Endothelial cell of umbilical vein (primary cell): ENCODE measurements at regions not wholly inside any gene's neighbourhood (a gene's known extent, or its start where the extent isn't known, plus 50 kb on each side); places are given as distances from the start of the nearest gene placed in this dataset.

Experiments
- BruUV-seq: library from RNA; stranded (reverse); fragments of 400-500 nt; replicated peaks from 2 replicates; lab custom pipeline; 2021; lab: Mats Ljungman, UMichigan
- CTCF ChIA-PET: fragments of 300-600, 350-600 bp; sonication (Branson Sonifier 250); formaldehyde crosslinking; loops from one replicate; lab custom pipeline; 2021; ENCODE audit warnings: antibody characterized with exemption, inconsistent platforms; lab: Charles Lee
- POLR2A ChIA-PET: fragments of 300-600, 350-600 bp; sonication (Branson Sonifier 250); formaldehyde crosslinking; loops from one replicate; lab custom pipeline; 2021; ENCODE audit warnings: antibody characterized with exemption, inconsistent platforms; lab: Charles Lee
- DNase-seq: peaks from one replicate; pipeline ENCODE4 v3.0.0-alpha.2; 2011; ENCODE audit warnings: low read depth, low spot score
- FAIRE-seq: peaks from 2 replicates; lab custom pipeline; 2011; peaks lifted over from hg19 to GRCh38; lab: Jason Lieb, UNC
- H2AFZ ChIP-seq: 2 replicates; pipeline ENCODE4 v1.6.0; 2012; ENCODE audit warnings: low read depth, low read length, control low read depth, inconsistent platforms
- H3K27ac ChIP-seq: 2 replicates; pipeline ENCODE4 v1.5.1; 2011; ENCODE audit warnings: low read depth, mild to moderate bottlenecking, control low read depth, low read length, moderate library complexity; ENCODE audit not compliant: insufficient read depth
- H3K27me3 ChIP-seq, 2 experiments: 2 replicates each; pipeline versions ENCODE4 v1.6.0 to v1.6.1; 2011; ENCODE audit warnings: low read length in 2 of 2, mixed read lengths in 1 of 2; ENCODE audit not compliant: control insufficient read depth in 2 of 2, insufficient read depth in 2 of 2
- H3K36me3 ChIP-seq, 2 experiments: 2 replicates in 1 of 2; 3 replicates in 1 of 2; pipeline ENCODE4 v1.5.1; 2011; ENCODE audit warnings: low read length in 2 of 2, mild to moderate bottlenecking in 1 of 2, moderate library complexity in 1 of 2; ENCODE audit not compliant: control insufficient read depth in 2 of 2, insufficient read depth in 2 of 2; ENCODE audit errors: extremely low read depth in 1 of 2
- H3K4me1 ChIP-seq: 3 replicates; pipeline ENCODE4 v1.5.1; 2011; ENCODE audit warnings: mild to moderate bottlenecking, low read length; ENCODE audit not compliant: control insufficient read depth, insufficient read depth; ENCODE audit errors: extremely low read depth
- H3K4me2 ChIP-seq: 2 replicates; pipeline ENCODE4 v1.6.1; 2011; ENCODE audit warnings: low read length, control low read depth, mixed read lengths; ENCODE audit not compliant: insufficient read depth
- H3K4me3 ChIP-seq, 3 experiments: fragments of 200-600 bp in 1 of 3; sonication (generic), shearing (Covaris generic) in 1 of 3; replicated peaks in 1 of 3; 2 replicates each; pipeline ENCODE4 v1.5.1; 2011 to 2016; ENCODE audit warnings: control low read depth in 3 of 3, low read length in 3 of 3, mild to moderate bottlenecking in 2 of 3, inconsistent platforms in 1 of 3, low read depth in 1 of 3, moderate library complexity in 1 of 3; ENCODE audit not compliant: insufficient read depth in 1 of 3
- H3K79me2 ChIP-seq: 2 replicates; pipeline ENCODE4 v1.6.0; 2012; ENCODE audit warnings: low read length, inconsistent platforms; ENCODE audit not compliant: control insufficient read depth, insufficient read depth
- H3K9ac ChIP-seq: replicated peaks from 2 replicates; pipeline ENCODE3; 2011; ENCODE audit warnings: low read length, control low read depth; ENCODE audit not compliant: insufficient read depth; ENCODE audit errors: extremely low read depth
- H3K9me1 ChIP-seq: replicated peaks from 3 replicates; pipeline ENCODE4 v1.6.0; 2011; ENCODE audit warnings: mild to moderate bottlenecking, low read length; ENCODE audit not compliant: control insufficient read depth, insufficient read depth; ENCODE audit errors: extremely low read depth
- H3K9me3 ChIP-seq: replicated peaks from 2 replicates; pipeline ENCODE4 v1.5.1; 2012; ENCODE audit warnings: low read length, inconsistent platforms; ENCODE audit not compliant: control insufficient read depth, insufficient read depth
- H4K20me1 ChIP-seq: replicated peaks from 2 replicates; pipeline ENCODE3; 2011; ENCODE audit warnings: mild to moderate bottlenecking, low read length; ENCODE audit not compliant: control insufficient read depth, insufficient read depth; ENCODE audit errors: extremely low read depth
- EZH2 ChIP-seq: IDR thresholded peaks from 2 replicates; pipeline ENCODE4 v1.6.1; 2012; ENCODE audit warnings: borderline replicate concordance, low read depth, mild to moderate bottlenecking, moderate library complexity, low read length, inconsistent platforms; ENCODE audit not compliant: severe bottlenecking
- FOS ChIP-seq: IDR thresholded peaks from 2 replicates; pipeline ENCODE4 v1.6.1; 2011; ENCODE audit warnings: mild to moderate bottlenecking, low read length, moderate library complexity, borderline replicate concordance; ENCODE audit not compliant: insufficient read depth
- GATA2 ChIP-seq: IDR thresholded peaks from 2 replicates; pipeline ENCODE4 v1.7.0; 2011; ENCODE audit warnings: low read depth, mild to moderate bottlenecking, moderate library complexity, mixed read lengths, low read length; ENCODE audit not compliant: insufficient read length, insufficient read depth
- JUN ChIP-seq: IDR thresholded peaks from 2 replicates; pipeline ENCODE4 v1.6.1; 2011; ENCODE audit warnings: borderline replicate concordance, low read depth; ENCODE audit not compliant: insufficient read length, insufficient read depth
- MYC ChIP-seq: IDR thresholded peaks from one replicate; pipeline ENCODE4 v1.6.1; 2011; ENCODE audit warnings: mild to moderate bottlenecking, low read depth, low read length
- POLR2A ChIP-seq: IDR thresholded peaks from 2 replicates; pipeline ENCODE4 v1.6.1; 2012; ENCODE audit warnings: low read depth, mild to moderate bottlenecking, control low read depth, low read length
- POLR2AphosphoS5 ChIP-seq: IDR thresholded peaks from 2 replicates; pipeline ENCODE4 v1.6.1; 2012; ENCODE audit warnings: low read depth, mild to moderate bottlenecking, control low read depth, low read length, moderate library complexity; ENCODE audit not compliant: insufficient read depth
- dilution Hi-C: fragments of 300-500 bp; cut with MboI; formaldehyde crosslinking; loops from one replicate; pipeline ENCODE4 v1.15.0; 2019; ENCODE audit warnings: low sequenced_read_pairs; ENCODE audit not compliant: extremely low pct_ligation_motif_present
- intact Hi-C: fragments of 100-400 bp; cut with micrococcal nuclease; formaldehyde crosslinking; loops from one replicate; pipeline ENCODE4 v1.10.0; 2022
- TF ChIP-seq, protein P1 (sequence below): IDR thresholded peaks from 2 replicates; pipeline ENCODE4 v1.6.1; 2011; ENCODE audit not compliant: insufficient read depth, insufficient read length
- TF ChIP-seq, protein P2 (sequence below), 2 donors: IDR thresholded peaks; 1 replicate in 1 of 2; 2 replicates in 1 of 2; pipeline ENCODE4 v1.5.1; 2011; ENCODE audit warnings: low read length in 2 of 2, mild to moderate bottlenecking in 2 of 2, moderate library complexity in 2 of 2, control low read depth in 1 of 2, inconsistent platforms in 1 of 2, low read depth in 1 of 2; ENCODE audit not compliant: insufficient read depth in 1 of 2; ENCODE audit errors: extremely low read depth in 1 of 2

DNA sequence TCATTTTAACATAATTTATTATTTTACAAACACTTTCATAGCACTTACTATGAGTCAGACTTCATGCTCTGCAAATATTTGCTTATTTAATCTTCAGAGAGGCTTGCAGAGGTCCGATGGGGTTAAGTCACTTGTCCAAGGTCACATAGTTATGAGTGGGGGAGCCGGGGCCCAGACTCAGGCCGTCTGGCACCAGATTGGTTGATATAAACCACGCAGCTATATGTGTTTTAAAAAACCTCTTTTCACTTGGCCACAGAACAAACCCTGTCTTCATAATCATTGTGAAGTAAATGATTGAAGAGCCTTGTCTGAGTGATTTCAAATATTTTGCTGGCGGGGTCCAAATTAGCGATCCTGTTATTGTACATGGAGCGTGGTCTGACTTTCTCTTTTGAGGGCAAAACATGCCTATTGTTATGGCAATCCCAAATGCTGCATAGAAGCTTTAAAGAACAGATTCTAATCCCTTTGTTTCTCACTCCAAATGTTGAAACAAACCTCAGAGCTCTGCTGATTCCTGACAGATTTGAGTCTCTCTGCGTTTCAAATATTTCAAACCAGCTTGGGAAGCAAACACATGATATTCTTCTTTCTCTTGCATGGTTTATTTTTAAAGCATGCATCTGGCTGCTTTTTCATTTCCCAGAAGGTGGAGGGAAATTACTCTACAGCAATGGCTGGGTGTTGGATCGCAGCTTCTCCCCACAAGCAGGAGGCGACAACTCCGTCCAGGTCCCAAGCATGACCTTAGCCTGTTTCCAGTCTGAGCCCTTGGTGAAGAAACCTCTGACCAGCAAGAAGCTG is 142.4 kb downstream of the DDX1 start:
- no peaks in the 10 kb centered on the region for H3K36me3 ChIP-seq
- ChIA-PET POLR2A (no interaction called here), CTCF (interaction anchor here (1.1 to 2.1 kb wide), 9 partner anchors 9 to 95 kb away, joined by 3 to 8 read pairs (median 4); no protein-coding TSS in a partner anchor)
- no TSS peak for BruUV-seq
- H3K9me3 ChIP-seq, result no peaks in the 10 kb centered on the region
- H3K9me1 ChIP-seq, result no peaks in the 10 kb centered on the region
- H3K27me3 ChIP-seq, result no peaks in the 10 kb centered on the region
- peak; percentile 79 for FAIRE-seq
- intact Hi-C loops, result loop anchor here (10.0 kb wide), 1 partner anchor 871 kb away; no protein-coding TSS in a partner anchor
- TF ChIP-seq JUN (no peak), GATA2 (peak; percentile 25), FOS (peak; percentile 55), POLR2AphosphoS5 (no peak), EZH2 (no peak), POLR2A (no peak), MYC (no peak)
- TF ChIP-seq, protein P1, sequence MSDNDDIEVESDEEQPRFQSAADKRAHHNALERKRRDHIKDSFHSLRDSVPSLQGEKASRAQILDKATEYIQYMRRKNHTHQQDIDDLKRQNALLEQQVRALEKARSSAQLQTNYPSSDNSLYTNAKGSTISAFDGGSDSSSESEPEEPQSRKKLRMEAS, result no peak
- TF ChIP-seq, protein P2, sequence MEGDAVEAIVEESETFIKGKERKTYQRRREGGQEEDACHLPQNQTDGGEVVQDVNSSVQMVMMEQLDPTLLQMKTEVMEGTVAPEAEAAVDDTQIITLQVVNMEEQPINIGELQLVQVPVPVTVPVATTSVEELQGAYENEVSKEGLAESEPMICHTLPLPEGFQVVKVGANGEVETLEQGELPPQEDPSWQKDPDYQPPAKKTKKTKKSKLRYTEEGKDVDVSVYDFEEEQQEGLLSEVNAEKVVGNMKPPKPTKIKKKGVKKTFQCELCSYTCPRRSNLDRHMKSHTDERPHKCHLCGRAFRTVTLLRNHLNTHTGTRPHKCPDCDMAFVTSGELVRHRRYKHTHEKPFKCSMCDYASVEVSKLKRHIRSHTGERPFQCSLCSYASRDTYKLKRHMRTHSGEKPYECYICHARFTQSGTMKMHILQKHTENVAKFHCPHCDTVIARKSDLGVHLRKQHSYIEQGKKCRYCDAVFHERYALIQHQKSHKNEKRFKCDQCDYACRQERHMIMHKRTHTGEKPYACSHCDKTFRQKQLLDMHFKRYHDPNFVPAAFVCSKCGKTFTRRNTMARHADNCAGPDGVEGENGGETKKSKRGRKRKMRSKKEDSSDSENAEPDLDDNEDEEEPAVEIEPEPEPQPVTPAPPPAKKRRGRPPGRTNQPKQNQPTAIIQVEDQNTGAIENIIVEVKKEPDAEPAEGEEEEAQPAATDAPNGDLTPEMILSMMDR (IDR thresholded peaks at IDR 0.05; ENCODE audit: extremely low read depth in 1 of 2, insufficient read depth in 1 of 2, low read depth in 1 of 2, low read length in 2 of 2), result no peak
- H3K4me2 ChIP-seq, result peak overlapping the region; percentile 49
- H3K9ac ChIP-seq, result no peak overlapping the region
- peaks cover 31% of the 10 kb centered on the region for H3K4me1 ChIP-seq
- H3K79me2 ChIP-seq, result no peaks in the 10 kb centered on the region
- no peak overlapping the region for H3K27ac ChIP-seq
- no peak overlapping the region for H3K4me3 ChIP-seq
- peak; percentile 52 for DNase-seq
- no peak overlapping the region for H2AFZ ChIP-seq
- no peaks in the 10 kb centered on the region for H4K20me1 ChIP-seq
- dilution Hi-C loops, result no loop called here
